HG02852 (cell line): ENCODE measurements at regions not wholly inside any gene's neighbourhood (a gene's known extent, or its start where the extent isn't known, plus 50 kb on each side); places are given as distances from the start of the nearest gene placed in this dataset.
A peak's percentile ranks its signal among the peaks of the same experiment; 100 is the strongest.

Source experiments
- ATAC-seq: cut with Tn5 transposase; IDR thresholded peaks from one replicate; pipeline ENCODE4 v1.9.1; 2021; ENCODE audit warnings: mild to moderate bottlenecking, moderate library complexity; ENCODE audit not compliant: unreplicated experiment

- no peak for ATAC-seq
These were observed 108.9 kb upstream of the PROK2 start for GRCh38 chr3:71893702-71894479.

- no peak for ATAC-seq
These were observed 108.2 kb upstream of the PROK2 start for GRCh38 chr3:71893122-71893521.

- ATAC-seq: no peak
These were observed 106.5 kb upstream of the PROK2 start for GRCh38 chr3:71891483-71891882.

GRCh38 chr3:71890356-71890931 is 105.5 kb upstream of the PROK2 start:
- ATAC-seq: no peak

- ATAC-seq: no peak
These were observed 102.3 kb upstream of the PROK2 start for GRCh38 chr3:71887256-71887655.

GRCh38 chr3:71885006-71885405 is 100.1 kb upstream of the PROK2 start:
- ATAC-seq: no peak

- ATAC-seq: no peak
These were observed 96.8 kb upstream of the PROK2 start for GRCh38 chr3:71881732-71882131.

GRCh38 chr3:71881041-71881440 is 96.1 kb upstream of the PROK2 start:
- no peak for ATAC-seq

- no peak for ATAC-seq
These were observed 94.1 kb upstream of the PROK2 start for GRCh38 chr3:71879089-71879488.

- no peak for ATAC-seq
These were observed 91.5 kb upstream of the PROK2 start for GRCh38 chr3:71876135-71877105.

GRCh38 chr3:71875461-71875947 is 90.6 kb upstream of the PROK2 start:
- peak; percentile 80 for ATAC-seq

GRCh38 chr3:71874618-71875017 is 89.7 kb upstream of the PROK2 start:
- ATAC-seq: no peak

GRCh38 chr3:71873093-71873611 is 88.2 kb upstream of the PROK2 start:
- no peak for ATAC-seq

GRCh38 chr3:71872256-71872655 is 87.3 kb upstream of the PROK2 start:
- no peak for ATAC-seq

- ATAC-seq: no peak
These were observed 86.1 kb upstream of the PROK2 start for GRCh38 chr3:71870966-71871512.

GRCh38 chr3:71868876-71869275 is 83.9 kb upstream of the PROK2 start:
- ATAC-seq: no peak

- no peak for ATAC-seq
These were observed 80.8 kb upstream of the PROK2 start for GRCh38 chr3:71865727-71866126.

- ATAC-seq: no peak
These were observed 78.7 kb upstream of the PROK2 start for GRCh38 chr3:71863563-71864190.

GRCh38 chr3:71862371-71863140 is 77.6 kb upstream of the PROK2 start:
- no peak for ATAC-seq

GRCh38 chr3:71859123-71859519 is 74.2 kb upstream of the PROK2 start:
- ATAC-seq: no peak
